Subcutaneous abdominal adipose tissue (tissue), 5 donors: ENCODE measurements at regions not wholly inside any gene's neighbourhood (a gene's known extent, or its start where the extent isn't known, plus 50 kb on each side); places are given as distances from the start of the nearest gene placed in this dataset.

Source experiments
- H3K27ac ChIP-seq: one replicate; pipeline ENCODE4 v1.7.0; 2013; ENCODE audit warnings: low read depth, mild to moderate bottlenecking, inconsistent platforms, low read length, moderate library complexity
- H3K27me3 ChIP-seq, 5 donors: one replicate each; pipeline ENCODE4 v1.7.0; 2013; ENCODE audit warnings: low read length in 5 of 5, inconsistent platforms in 1 of 5; ENCODE audit not compliant: control insufficient read depth in 5 of 5, insufficient read depth in 4 of 5
- H3K36me3 ChIP-seq, 5 donors: one replicate each; pipeline ENCODE4 v1.7.0; 2013; ENCODE audit warnings: low read length in 5 of 5; ENCODE audit not compliant: control insufficient read depth in 5 of 5, insufficient read depth in 5 of 5
- H3K4me1 ChIP-seq, 5 donors: one replicate each; pipeline ENCODE4 v1.7.0; 2013; ENCODE audit warnings: low read length in 5 of 5, mild to moderate bottlenecking in 3 of 5, moderate library complexity in 1 of 5; ENCODE audit not compliant: control insufficient read depth in 5 of 5, insufficient read depth in 5 of 5
- H3K4me3 ChIP-seq, 5 donors: one replicate each; pipeline ENCODE4 v1.7.0; 2013; ENCODE audit warnings: low read length in 5 of 5, low read depth in 1 of 5
- H3K9ac ChIP-seq, 5 donors: one replicate each; pipeline ENCODE4 v1.7.0; 2013; ENCODE audit warnings: low read length in 5 of 5, mild to moderate bottlenecking in 4 of 5, moderate library complexity in 3 of 5
- H3K9me3 ChIP-seq, 5 donors: one replicate each; pipeline ENCODE4 v1.7.0; 2013; ENCODE audit warnings: low read length in 5 of 5; ENCODE audit not compliant: control insufficient read depth in 5 of 5
- donor health status: healthy.
- donor health status: healthy.
- donor health status: healthy.
- donor health status: healthy.
- donor health status: healthy.

DNA sequence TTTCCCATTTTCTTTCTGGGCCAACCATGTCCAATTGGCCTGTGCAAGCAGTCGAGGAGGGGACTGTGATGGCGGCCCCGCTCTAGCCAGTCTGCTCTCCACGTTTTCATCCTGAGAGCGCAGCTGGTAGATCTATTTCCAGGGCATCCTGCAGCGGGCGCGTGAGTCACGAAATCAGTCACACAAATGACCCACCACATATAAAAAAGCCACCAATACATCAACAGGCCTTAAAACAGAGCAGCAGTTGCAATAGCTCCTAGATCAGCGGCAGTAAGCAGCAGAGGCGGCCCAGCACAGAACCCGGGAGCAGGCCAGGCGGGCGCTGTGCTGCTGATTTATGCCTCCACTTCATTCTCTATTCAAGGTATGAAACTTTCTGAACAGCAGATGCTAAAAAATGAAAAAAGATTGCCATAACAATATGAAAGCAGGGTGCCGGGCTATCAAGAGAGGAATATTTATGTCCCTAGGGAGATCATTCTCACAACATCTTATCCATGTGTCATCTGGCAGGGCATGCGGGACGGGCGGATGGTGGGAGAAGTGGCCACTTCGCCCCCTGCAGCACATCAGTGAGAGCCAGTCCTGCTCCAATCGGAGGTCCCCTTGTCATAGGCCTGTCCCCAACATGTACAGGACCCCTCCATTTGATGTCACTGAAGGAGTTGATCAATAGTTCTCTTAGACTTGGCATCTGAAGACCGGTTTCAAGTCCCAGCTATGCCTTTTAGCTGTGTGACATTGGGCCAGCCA lies 98.0 kb upstream of the GPR26 start:
- Histone ChIP-seq H3K27me3 (peaks cover 4 to 50% (median 32%) of the 10 kb centered on the region in 5 donors), H3K36me3 (no peaks in the 10 kb centered on the region)

DNA sequence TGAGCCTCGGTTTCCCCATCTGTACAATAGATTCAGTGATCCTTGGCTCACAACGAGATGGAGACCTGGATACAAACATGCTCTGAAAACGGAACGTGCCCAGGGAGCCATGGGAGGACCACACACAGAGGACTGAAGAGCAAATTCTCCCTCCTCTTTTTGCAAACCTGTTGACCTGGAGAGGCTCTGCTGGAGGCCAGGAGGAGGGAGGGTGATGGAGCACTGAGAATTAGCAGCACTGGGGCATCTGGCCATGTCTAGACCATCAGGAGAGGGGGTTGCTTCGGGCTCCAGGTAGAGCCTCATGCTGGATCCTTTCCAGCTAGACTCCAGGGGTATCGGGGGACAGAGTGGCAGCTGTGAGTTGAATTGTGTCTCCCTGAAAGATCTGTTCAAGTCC lies 97.4 kb upstream of the GPR26 start:
- Histone ChIP-seq H3K27ac (no peak overlapping the region), H3K9ac (no peak overlapping the region), H3K36me3 (no peaks in the 10 kb centered on the region), H3K9me3 (peaks cover 0 to 2% (median 0%) of the 10 kb centered on the region in 5 donors), H3K4me3 (no peak overlapping the region), H3K4me1 (no peaks in the 10 kb centered on the region), H3K27me3 (peaks cover 4 to 50% (median 36%) of the 10 kb centered on the region in 5 donors)

More for the DNA sequence above, 98.0 kb upstream of the GPR26 start:
- no peaks in the 10 kb centered on the region for H3K4me1 ChIP-seq
- peaks cover 0 to 2% (median 0%) of the 10 kb centered on the region in 5 donors for H3K9me3 ChIP-seq
- H3K27ac ChIP-seq: no peak overlapping the region
- no peak overlapping the region for H3K9ac ChIP-seq
- H3K4me3 ChIP-seq: no peak overlapping the region

DNA sequence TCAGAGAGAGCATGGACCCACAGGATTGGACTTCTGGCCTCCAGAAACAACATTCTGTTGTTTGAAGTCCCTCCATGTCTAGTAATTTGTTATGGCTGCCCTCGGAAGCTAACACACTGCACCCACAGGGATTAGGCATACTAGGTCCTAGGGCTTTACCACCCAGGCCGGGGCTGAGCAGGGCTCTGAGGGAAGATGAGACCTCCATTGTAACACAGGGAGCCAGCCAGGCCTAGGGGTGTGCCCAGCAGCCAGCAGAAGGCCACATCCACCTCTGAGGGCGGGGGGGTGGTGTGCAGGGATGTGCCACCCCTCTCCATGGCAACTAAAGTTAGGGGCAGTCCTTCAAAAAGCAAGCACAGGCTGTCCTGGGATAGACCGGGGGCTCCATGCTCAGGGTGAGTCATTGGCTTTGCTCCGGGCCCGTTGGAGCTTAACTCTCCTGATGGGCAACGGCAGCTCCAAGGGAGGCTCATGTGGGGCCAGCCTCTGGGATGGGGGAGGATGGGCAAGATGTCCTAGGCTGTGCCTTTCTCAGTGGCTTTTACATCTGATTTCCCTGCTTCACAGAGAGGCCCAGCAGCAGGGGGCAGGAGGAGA lies 96.6 kb upstream of the GPR26 start:
- no peaks in the 10 kb centered on the region for H3K4me1 ChIP-seq
- no peak overlapping the region for H3K9ac ChIP-seq
- H3K36me3 ChIP-seq: no peaks in the 10 kb centered on the region
- peaks cover 0 to 2% (median 0%) of the 10 kb centered on the region in 5 donors for H3K9me3 ChIP-seq
- no peak overlapping the region for H3K4me3 ChIP-seq
- no peak overlapping the region for H3K27ac ChIP-seq
- H3K27me3 ChIP-seq: peaks cover 4 to 53% (median 37%) of the 10 kb centered on the region in 5 donors

DNA sequence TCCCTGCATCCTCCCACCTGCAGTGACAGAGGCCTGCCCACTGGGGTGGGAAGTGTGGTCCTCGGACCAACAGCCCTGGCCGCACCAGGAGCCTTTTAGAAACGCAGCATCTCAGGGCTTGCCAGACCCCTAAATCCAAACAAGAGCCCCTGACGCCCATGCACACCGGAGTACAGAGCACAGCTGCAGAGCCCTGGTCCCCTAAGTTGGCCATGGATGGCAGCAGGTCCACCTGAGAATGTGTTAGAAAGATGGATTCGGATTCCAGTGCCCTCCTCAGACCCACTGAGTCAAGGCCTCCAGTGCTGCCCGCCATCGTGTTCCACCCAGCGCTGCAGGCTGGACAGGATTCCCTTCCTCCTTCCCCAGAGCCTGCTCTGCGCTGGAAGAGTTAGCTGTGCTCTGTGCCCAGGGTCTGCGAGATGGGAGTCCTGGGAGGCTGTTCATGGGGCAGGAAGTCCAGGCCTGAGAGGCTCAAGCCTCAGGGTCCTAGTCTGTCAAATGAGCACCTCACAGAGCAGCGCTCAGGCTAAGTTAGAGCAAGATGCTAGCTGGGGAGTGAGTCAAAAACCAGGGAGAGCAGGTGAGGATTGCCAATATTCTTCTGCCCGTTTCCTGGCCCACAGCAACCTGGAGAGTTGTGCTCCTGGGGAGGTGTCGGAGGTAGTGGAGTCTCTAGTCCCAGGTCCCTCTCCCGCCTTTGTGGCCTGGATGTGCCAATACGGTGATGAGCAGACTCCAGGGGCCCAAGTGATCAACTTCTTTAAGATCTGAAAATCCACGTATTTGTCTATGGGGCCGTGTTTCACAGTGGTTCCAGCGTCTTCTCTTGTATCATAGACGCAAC lies 95.9 kb upstream of the GPR26 start:
- Histone ChIP-seq H3K27ac (no peak overlapping the region), H3K36me3 (no peaks in the 10 kb centered on the region), H3K27me3 (peaks cover 4 to 53% (median 37%) of the 10 kb centered on the region in 5 donors), H3K4me1 (no peaks in the 10 kb centered on the region), H3K4me3 (no peak overlapping the region), H3K9me3 (peaks cover 0 to 2% (median 0%) of the 10 kb centered on the region in 5 donors), H3K9ac (no peak overlapping the region)

DNA sequence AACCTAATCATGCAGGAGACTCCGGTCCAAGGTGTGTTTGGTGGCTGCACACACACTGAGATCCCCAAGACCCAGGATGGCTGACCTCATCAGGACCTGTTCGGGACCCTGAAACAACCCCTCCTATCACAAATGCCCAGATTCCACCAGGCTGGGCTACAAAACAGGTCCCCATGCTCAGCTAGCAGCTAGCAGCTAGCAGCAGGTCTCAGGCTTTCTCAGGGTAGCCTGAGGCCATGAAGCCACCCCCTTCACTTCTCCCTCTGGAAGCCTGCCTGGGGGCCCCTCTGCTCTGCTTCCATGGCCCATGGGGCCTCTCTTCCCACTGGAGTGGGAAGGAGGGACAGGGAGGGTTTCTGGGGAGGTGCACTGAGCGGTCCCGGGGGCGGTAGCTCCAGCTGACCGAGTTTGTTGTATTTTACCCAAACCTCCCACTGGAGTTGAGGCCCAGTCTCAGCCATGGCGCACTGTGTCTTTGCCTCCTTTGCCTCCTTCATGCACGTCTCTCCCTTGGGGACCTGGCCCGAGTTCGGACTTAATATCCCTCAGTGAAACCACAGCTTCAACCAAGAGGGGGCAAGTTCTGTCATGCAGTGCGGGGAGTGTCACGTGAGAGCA lies 95.1 kb upstream of the GPR26 start:
- Histone ChIP-seq H3K9me3 (peaks cover 0 to 2% (median 0%) of the 10 kb centered on the region in 5 donors), H3K27ac (no peak overlapping the region), H3K4me3 (no peak overlapping the region), H3K9ac (no peak overlapping the region), H3K4me1 (no peaks in the 10 kb centered on the region), H3K27me3 (peaks cover 4 to 53% (median 36%) of the 10 kb centered on the region in 5 donors), H3K36me3 (no peaks in the 10 kb centered on the region)

DNA sequence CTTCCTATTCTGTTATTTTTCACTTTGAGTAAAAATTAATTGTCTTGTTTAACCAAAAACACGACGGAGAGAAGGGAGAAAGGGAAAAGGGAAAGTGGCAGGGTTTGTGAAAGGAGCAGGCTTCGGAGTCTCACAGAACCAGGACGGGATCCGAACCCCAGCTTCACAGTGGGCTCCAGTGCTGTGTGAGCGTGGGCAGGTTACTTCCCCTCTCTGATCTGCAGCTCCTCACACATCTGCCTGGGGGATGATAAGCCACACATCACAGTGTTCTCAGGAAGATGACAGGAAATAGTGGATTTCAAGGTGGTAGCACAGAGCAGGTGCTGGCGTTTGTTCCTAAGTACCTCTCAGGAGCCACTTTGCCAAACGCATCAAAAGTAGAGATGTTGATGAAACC lies 94.2 kb upstream of the GPR26 start:
- Histone ChIP-seq H3K36me3 (no peaks in the 10 kb centered on the region), H3K9ac (no peak overlapping the region), H3K4me3 (no peak overlapping the region), H3K4me1 (no peaks in the 10 kb centered on the region), H3K9me3 (no peaks in the 10 kb centered on the region), H3K27me3 (peaks cover 4 to 46% (median 32%) of the 10 kb centered on the region in 5 donors), H3K27ac (no peak overlapping the region)

DNA sequence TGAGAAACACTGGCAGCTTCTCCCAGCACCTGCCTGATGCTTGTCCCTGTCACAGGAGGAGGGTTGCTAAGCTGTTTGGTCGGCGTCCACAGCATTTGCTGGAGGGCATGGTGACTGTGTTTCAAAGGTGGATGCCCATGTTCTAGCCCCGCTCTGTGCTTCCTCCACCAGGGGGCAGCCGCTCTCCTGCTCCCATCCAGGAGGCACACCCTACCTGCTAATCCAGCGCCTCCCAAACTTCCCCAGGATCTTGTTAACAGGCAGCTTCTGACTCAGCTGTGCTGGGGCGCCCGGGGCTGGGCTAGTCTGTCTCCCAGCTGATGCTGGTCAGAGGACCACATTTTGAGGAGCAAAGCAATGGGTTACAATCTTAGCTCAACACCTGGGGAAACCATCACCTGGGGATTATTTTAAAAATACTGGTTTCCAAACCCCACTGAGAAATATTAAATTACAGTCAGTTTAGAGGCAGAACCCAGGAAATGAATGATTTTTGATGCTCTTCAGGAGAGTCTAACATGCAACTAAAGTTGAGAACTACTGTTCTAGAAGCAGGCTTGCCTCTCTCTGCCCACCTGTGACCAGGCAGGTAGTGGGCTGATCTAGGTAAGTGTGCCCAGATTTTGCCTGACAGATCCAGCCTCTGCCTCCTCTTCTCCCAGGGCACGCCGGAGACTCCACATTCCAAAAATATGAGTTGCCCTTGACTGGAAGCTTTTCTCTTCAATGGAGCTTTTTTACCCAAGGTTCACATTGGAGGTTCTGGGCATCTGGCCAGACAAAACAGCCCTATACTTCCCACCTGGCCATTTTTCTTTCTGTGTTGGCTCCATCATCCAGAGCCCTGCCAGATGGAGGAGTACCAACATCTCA lies 92.7 kb upstream of the GPR26 start:
- Histone ChIP-seq H3K9ac (no peak overlapping the region), H3K27me3 (peaks cover 4 to 40% (median 33%) of the 10 kb centered on the region in 5 donors), H3K4me1 (no peaks in the 10 kb centered on the region), H3K27ac (no peak overlapping the region), H3K36me3 (no peaks in the 10 kb centered on the region), H3K9me3 (no peaks in the 10 kb centered on the region), H3K4me3 (no peak overlapping the region)

DNA sequence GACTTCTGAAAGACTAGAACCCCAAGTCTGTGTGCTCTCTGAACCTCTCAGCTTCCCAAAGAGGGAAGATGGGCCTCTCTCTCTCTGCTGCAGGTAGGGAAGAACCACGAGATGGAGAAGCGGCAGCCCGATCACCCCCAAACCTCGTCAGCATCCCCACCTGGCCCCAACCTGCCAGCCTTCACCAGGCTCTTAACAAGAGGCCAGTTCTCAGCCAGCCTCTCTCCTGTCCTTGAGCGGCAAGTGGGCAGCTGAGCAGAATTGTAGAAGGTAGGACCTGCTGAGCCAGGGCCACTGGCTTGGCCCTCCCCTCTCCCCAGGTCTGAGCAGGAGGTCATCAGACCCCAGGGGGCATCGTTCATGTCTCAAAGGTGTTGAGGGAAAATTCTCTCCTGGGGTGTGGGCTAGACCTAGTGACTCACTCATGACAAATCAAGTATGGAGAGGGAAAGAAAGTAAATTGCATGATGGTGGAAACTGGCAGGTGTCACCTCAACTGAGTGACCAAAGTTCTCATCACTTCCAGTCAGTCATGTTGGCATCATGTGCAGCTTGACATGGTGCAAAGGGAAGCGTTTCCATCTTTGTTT lies 92.0 kb upstream of the GPR26 start:
- H3K9me3 ChIP-seq: no peaks in the 10 kb centered on the region
- H3K4me1 ChIP-seq: no peaks in the 10 kb centered on the region
- H3K36me3 ChIP-seq: no peaks in the 10 kb centered on the region
- peaks cover 4 to 34% (median 33%) of the 10 kb centered on the region in 5 donors for H3K27me3 ChIP-seq
- H3K27ac ChIP-seq: no peak overlapping the region
- H3K9ac ChIP-seq: no peak overlapping the region
- H3K4me3 ChIP-seq: no peak overlapping the region

DNA sequence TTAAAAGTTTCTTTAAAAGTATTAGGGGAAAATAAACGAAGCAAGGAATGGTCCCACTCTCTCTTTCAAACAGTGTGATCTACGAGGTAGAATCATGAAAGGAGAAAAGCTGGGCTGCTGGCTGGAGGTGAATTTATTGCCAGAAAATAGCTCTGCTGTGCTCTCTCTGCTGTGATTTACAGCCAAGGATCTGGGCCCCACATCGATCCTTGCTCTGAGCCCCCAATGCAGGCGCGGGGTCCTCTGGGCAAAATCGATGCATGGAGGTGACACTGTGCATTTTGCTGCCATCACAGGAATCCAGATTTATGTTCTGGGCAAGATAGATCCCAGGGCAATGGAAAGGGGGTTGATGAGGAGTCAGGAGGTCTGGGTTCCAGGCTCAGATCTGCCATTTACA lies 91.0 kb upstream of the GPR26 start:
- no peaks in the 10 kb centered on the region for H3K36me3 ChIP-seq
- H3K9ac ChIP-seq: no peak overlapping the region
- no peak overlapping the region for H3K4me3 ChIP-seq
- peaks cover 4 to 30% (median 24%) of the 10 kb centered on the region in 5 donors for H3K27me3 ChIP-seq
- H3K9me3 ChIP-seq: no peaks in the 10 kb centered on the region
- H3K4me1 ChIP-seq: no peaks in the 10 kb centered on the region
- H3K27ac ChIP-seq: no peak overlapping the region
